Activated CD4-positive, alpha-beta T cell treated with anti-CD3 and anti-CD28 coated beads for 48 hours (primary cell): ENCODE measurements at regions not wholly inside any gene's neighbourhood (a gene's known extent, or its start where the extent isn't known, plus 50 kb on each side); places are given as distances from the start of the nearest gene placed in this dataset.
"Not testable (repeated sequence)": the region's sequence is repeated elsewhere in the genome, so short reads cannot be mapped to it uniquely, and the experiment has no call there.

Experiments used
- DNase-seq: peaks from one replicate; pipeline ENCODE4 v3.0.0-alpha.2; 2020

DNA sequence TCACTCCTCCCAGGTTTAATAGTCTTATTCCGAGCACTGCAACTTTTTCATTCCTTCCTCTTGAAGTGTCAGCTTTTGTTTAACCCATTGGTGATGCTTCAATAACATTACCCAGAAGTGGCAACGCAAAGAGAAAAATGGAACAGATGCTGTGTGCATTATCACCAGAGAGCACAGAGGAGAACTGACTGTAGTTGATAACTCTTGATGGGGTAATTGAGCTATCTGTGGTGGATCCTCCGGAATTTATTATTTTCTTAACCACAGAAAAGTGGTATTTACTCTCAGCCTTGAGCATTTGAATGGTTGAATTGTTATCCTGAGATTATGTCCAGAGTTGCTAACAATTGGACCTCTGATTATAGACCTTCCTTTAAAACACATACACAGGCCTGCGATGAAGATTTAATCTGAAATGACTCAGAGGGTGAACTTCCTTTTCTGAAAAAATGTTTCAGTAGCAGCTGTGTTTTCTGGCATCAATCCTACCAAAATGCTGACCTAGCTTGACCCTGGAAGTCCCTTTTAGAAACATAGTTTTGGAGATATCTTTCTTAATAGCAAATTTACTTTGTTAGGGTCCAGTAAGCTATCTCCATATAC is 1584.4 kb upstream of the LRRTM3 start:
- no peak for DNase-seq

DNA sequence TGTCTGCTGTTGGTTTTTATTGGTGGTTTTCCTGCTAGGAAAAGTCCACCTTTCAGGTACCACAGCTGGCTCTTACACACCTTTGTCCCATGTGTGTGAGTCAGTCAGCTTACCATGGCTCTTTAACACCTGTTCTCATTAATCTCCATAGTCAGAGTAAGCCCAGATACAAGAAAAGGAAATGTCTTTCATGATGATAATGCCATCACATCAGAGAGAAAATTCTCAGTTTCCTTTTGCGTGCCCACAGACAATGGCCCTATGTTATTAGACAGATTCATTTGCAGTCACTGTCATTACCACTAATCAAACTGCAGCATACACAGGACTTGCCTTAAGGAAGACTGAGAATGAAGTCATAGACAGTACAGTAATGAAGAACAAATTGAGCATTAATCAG is 1583.6 kb upstream of the LRRTM3 start:
- DNase-seq, result no peak

DNA sequence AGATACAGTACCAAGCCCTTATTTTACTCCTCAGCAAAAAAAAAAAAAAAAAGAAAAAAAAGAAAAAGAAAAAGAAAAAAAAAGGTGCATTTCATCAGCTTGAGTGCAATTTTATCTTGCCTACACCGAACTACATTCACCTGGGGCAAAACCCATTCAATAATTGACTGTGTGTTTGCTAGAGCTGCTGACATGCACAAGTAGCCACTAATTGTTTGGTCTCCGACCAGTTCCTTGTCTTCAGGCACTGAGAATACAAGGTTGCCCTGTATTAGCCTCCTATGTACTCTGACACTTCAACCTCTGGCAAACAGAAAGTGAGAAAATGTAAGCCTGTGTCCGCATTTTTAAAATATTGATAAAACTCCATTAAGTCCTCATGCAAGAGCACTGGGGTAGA is 1579.4 kb upstream of the LRRTM3 start:
- no peak for DNase-seq

- no peak for DNase-seq
Observed at GRCh38 chr10:65348637-65349036, 1577.2 kb upstream of the LRRTM3 start.

GRCh38 chr10:65350611-65351010 is 1575.2 kb upstream of the LRRTM3 start:
- no peak for DNase-seq

DNA sequence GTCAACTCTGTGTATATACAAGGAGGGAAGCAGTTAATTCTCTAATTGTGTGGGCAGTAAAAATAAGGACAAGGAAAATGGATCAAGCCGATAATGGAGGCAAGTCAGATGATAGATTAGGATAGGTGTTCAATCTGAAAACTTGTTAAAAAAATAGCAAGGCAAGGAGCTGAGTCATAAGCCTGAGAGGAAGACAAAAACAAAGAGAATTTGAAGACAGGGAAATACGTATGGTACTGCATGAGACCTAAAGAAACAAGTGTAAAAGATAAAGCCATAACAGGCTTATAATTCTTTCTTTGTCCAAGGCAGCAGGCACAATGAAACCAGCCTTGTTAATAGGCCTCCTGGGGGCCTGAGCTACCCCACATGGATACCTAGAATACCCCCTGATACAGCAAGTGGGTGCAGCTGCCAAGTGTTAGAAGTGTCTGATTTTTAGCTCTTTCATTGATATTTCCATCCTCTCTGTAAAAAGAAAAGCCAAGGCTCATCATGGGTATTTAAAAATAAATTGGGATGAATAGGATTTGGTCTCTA is 1570.6 kb upstream of the LRRTM3 start:
- no peak for DNase-seq

GRCh38 chr10:65358565-65358964 is 1567.3 kb upstream of the LRRTM3 start:
- no peak for DNase-seq

GRCh38 chr10:65360497-65360896 is 1565.3 kb upstream of the LRRTM3 start:
- DNase-seq, result no peak

- no peak for DNase-seq
Observed at GRCh38 chr10:65365878-65366277, 1560.0 kb upstream of the LRRTM3 start.

- no peak for DNase-seq
Observed at GRCh38 chr10:65367706-65368105, 1558.1 kb upstream of the LRRTM3 start.

GRCh38 chr10:65375528-65375927 is 1550.3 kb upstream of the LRRTM3 start:
- DNase-seq, result no peak

- no peak for DNase-seq
Observed at GRCh38 chr10:65377687-65378086, 1548.1 kb upstream of the LRRTM3 start.

GRCh38 chr10:65394502-65395297 is 1531.1 kb upstream of the LRRTM3 start:
- DNase-seq, result no peak

- DNase-seq, result no peak
Observed at GRCh38 chr10:65395631-65396030, 1530.2 kb upstream of the LRRTM3 start.

- no peak for DNase-seq
Observed at GRCh38 chr10:65396997-65397396, 1528.8 kb upstream of the LRRTM3 start.

- no peak for DNase-seq
Observed at GRCh38 chr10:65408401-65408800, 1517.4 kb upstream of the LRRTM3 start.

DNA sequence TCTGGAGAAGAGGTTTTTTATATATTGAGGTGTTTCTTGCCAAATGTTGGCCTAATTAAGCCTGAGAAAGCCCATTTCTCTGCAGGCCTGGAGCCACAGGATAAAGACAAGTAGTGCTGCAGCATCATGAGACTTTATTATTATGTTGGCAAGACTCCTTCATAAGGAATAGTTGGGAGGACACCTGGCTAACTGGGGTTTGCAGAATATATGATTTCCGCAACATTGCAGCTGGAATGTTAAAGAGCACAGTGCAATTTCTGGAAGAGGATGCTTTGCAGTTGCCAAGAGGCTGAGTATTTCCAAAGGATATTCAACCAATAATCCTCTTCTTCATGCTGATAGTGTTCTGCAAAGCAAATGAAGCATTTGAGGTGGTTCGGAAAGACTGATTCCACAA is 1512.8 kb upstream of the LRRTM3 start:
- no peak for DNase-seq

DNA sequence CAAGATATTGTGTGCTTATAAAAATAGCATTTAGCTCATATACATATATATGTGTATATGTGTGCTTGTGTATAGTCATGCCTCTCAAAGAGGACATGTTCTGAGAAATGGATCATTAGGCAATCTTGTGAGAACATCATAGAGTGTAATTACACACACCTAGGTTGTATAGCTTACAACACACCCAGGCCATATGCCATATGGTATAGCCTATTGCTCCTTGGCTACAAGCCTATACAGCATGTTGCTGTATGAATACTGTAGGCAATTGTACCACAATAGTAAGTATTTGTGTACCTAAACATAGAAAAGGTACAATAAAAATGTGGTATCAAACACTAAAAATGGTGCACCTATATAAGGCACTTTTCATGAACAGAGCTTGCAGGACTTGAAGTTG is 1510.5 kb upstream of the LRRTM3 start:
- no peak for DNase-seq

- no peak for DNase-seq
Observed at GRCh38 chr10:65416094-65416493, 1509.7 kb upstream of the LRRTM3 start.

- DNase-seq, result no peak
Observed at GRCh38 chr10:65419629-65420028, 1506.2 kb upstream of the LRRTM3 start.

- no peak for DNase-seq
Observed at GRCh38 chr10:65423043-65423442, 1502.8 kb upstream of the LRRTM3 start.

GRCh38 chr10:65429381-65429780 is 1496.5 kb upstream of the LRRTM3 start:
- not testable (repeated sequence) for DNase-seq

- no peak for DNase-seq
Observed at GRCh38 chr10:65430979-65431378, 1494.9 kb upstream of the LRRTM3 start.

GRCh38 chr10:65470986-65471385 is 1454.8 kb upstream of the LRRTM3 start:
- no peak for DNase-seq

- DNase-seq, result no peak
Observed at GRCh38 chr10:65482848-65483247, 1443.0 kb upstream of the LRRTM3 start.
